Esophagus squamous epithelium (tissue), 5 donors: ENCODE measurements at regions not wholly inside any gene's neighbourhood (a gene's known extent, or its start where the extent isn't known, plus 50 kb on each side); places are given as distances from the start of the nearest gene placed in this dataset.
A peak's percentile ranks its signal among the peaks of the same experiment; 100 is the strongest.

Source experiments
- DNase-seq: peaks from one replicate; lab custom pipeline; 2025; lab: John Stamatoyannopoulos, UW
- H3K27ac ChIP-seq, 4 donors: fragments of 200-600 bp; sonication (generic); one replicate each; pipeline ENCODE4 v1.5.1; 2016 to 2019; ENCODE audit warnings: mild to moderate bottlenecking in 1 of 4
- H3K27me3 ChIP-seq, 4 donors: fragments of 200-600 bp; sonication (generic); 1 replicate in 3 of 4; 2 replicates in 1 of 4; pipeline versions ENCODE4 v1.5.1 to v1.6.0; 2017 to 2021; ENCODE audit warnings: antibody characterized with exemption in 1 of 4
- H3K36me3 ChIP-seq, 3 donors: fragments of 200-600 bp; sonication (generic); one replicate each; pipeline ENCODE4 v1.5.1; 2016 to 2019
- H3K4me1 ChIP-seq, 3 donors: fragments of 200-600 bp; sonication (generic); one replicate each; pipeline ENCODE4 v1.5.1; 2017 to 2019
- H3K4me3 ChIP-seq, 4 donors: fragments of 200-600 bp; sonication (generic); 1 replicate in 3 of 4; 2 replicates in 1 of 4; pipeline ENCODE4 v1.5.1; 2016 to 2019; ENCODE audit warnings: mild to moderate bottlenecking in 2 of 4, moderate library complexity in 1 of 4
- H3K9me3 ChIP-seq, 3 donors: fragments of 200-600 bp; sonication (generic); one replicate each; pipeline ENCODE4 v1.5.1; 2016 to 2019
- POLR2A ChIP-seq, 4 donors: fragments of 450-650 bp; IDR thresholded peaks; one replicate each; pipeline ENCODE4 v1.6.1; 2017; ENCODE audit warnings: antibody characterized with exemption in 4 of 4, mild to moderate bottlenecking in 4 of 4, moderate library complexity in 3 of 4
- WGBS, 2 donors: methylation state at CpG; one replicate each; pipeline ENCODE4 v1.1.5; 2018; 5-methylcytosine and 5-hydroxymethylcytosine counted together
- intact Hi-C: fragments of 100-400 bp; cut with DNase I; formaldehyde crosslinking; loops from one replicate; pipeline ENCODE4 v1.15.0; 2022
- small RNA-seq, 4 donors: library from RNA; depleted of rRNA; stranded (forward); fragments of <200 nt; gene quantifications; one replicate each; pipeline ENCODE3, GENCODE V24; 2016
- donor health status: DM: yes; HTN: yes; CAD: no.

GRCh38 chr16:27737513-27737912 is 187.6 kb downstream of the KATNIP start:
- intact Hi-C loops = no loop called here
- no peak for DNase-seq

More at GRCh38 chr16:27737513-27737912, 187.6 kb downstream of the KATNIP start:
- 50 to 86% methylated on average over 11 of the region's 11 CpGs for WGBS, 2 donors
- H3K36me3 ChIP-seq = peaks cover 0 to 27% (median 0%) of the 10 kb centered on the region in 3 donors
- H3K4me1 ChIP-seq = peaks cover 0 to 33% (median 8%) of the 10 kb centered on the region in 3 donors
- no peak overlapping the region for H3K4me3 ChIP-seq
- peak overlapping the region in 2 of 4 donors; percentile 27 to 36 for H3K27ac ChIP-seq
- no peaks in the 10 kb centered on the region for H3K9me3 ChIP-seq
- no peak for TF ChIP-seq POLR2A (IDR thresholded peaks at IDR 0.05)
- H3K27me3 ChIP-seq = no peaks in the 10 kb centered on the region

Small RNAs in the stretch of these regions (small RNA-seq; reads per million reads assigned to genes)
- 0 reads per million in 4 donors for gene RF00019
